ENCODE measurements at regions not wholly inside any gene's neighbourhood (a gene's known extent, or its start where the extent isn't known, plus 50 kb on each side); places are given as distances from the start of the nearest gene placed in this dataset.

DNA sequence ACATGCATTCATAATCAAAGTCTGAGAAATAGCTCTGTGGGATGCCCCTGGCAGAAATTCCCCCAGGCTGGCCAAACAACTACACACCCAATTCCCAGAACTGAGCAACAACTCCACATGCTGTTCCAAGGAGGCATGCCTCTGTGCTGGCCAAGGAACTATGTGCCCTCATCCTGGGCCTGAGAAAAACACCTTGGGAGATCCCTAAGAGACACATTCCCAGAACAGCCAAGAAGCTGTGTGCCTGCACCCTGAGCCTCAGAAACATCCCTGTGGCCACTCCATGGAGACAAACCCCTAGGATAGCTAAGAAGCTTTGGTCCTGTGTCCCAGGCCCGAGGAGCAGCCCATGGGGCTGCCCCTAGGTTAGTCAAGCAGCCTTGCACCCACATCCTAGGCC lies 92.3 kb upstream of the MME start:
- Histone ChIP-seq H3K18ac (ENCODE audit: low read length) (no peak overlapping the region), H3K4me1 (ENCODE audit: control insufficient read depth in 2 of 2, insufficient read depth in 1 of 2, low read depth in 1 of 2, low read length in 2 of 2) (no peaks in the 10 kb centered on the region), H2BK120ac (ENCODE audit: low read depth, low read length) (no peak overlapping the region), H3K27me3 (ENCODE audit: control insufficient read depth in 3 of 3, insufficient read depth in 3 of 3, low read depth in 1 of 3, low read length in 3 of 3) (no peaks in the 10 kb centered on the region), H4K91ac (ENCODE audit: low read depth, low read length, poor library complexity) (no peak overlapping the region), H3K23ac (ENCODE audit: low read depth, low read length, poor library complexity) (no peak overlapping the region), H2AK5ac (ENCODE audit: low read depth, low read length) (no peak overlapping the region), H2BK15ac (ENCODE audit: low read length) (no peak overlapping the region), H3K79me1 (ENCODE audit: low read depth, low read length) (no peaks in the 10 kb centered on the region), H3K14ac (ENCODE audit: low read length) (no peak overlapping the region), H2BK5ac (ENCODE audit: low read length) (no peak overlapping the region), H3K27ac (replicated peaks; ENCODE audit: low read length) (no peak overlapping the region), H3K9ac (ENCODE audit: low read depth, low read length, poor library complexity) (no peak overlapping the region), H3K4ac (ENCODE audit: low read length) (no peak overlapping the region), H3K4me2 (ENCODE audit: insufficient read depth, low read length, poor library complexity, severe bottlenecking) (no peak overlapping the region), H2BK12ac (ENCODE audit: low read length) (no peak overlapping the region), H3K4me3 (ENCODE audit: low read length in 2 of 2) (no peak overlapping the region), H4K8ac (ENCODE audit: low read depth, low read length) (no peak overlapping the region), H2AFZ (ENCODE audit: low read length) (no peak overlapping the region), H3K36me3 (replicated peaks in 1 of 2; ENCODE audit: control insufficient read depth in 2 of 2, insufficient read depth in 2 of 2, low read length in 2 of 2) (no peaks in the 10 kb centered on the region), H3K9me3 (replicated peaks in 1 of 2; ENCODE audit: control insufficient read depth in 2 of 2, insufficient read depth in 1 of 2, low read depth in 1 of 2, low read length in 2 of 2) (no peaks in the 10 kb centered on the region)
- no CpG with 5 or more reads among the region's 1 CpG for WGBS, 2 donors (ENCODE audit: extremely low coverage in 2 of 2, insufficient read length in 2 of 2, insufficient replicate concordance in 1 of 2)
- no peak for DNase-seq (ENCODE audit: low spot score)

DNA sequence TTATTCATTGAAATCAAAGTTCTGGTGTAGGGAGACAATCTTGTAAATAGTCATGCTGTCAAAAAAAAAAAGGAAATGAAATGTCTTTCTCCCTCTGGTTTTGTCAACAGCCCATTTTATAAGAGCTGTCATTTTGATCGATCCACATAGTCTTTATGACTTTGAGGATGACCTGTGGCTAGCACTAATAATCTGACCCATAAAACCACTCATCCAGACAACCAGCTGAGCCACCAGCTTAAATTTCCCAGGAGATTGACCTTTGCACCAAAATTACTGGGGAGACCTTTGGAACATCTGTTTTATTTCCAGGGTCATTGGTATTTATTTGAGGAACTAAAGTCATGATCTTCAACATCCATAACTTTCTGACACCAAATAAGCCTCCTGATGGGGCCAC lies 98.5 kb upstream of the MME start:
- WGBS, 2 donors (ENCODE audit: extremely low coverage in 2 of 2, insufficient read length in 2 of 2, insufficient replicate concordance in 1 of 2), result no CpG with 5 or more reads among the region's 1 CpG
- no peak overlapping the region for H3K18ac ChIP-seq (ENCODE audit: low read length)
- no peaks in the 10 kb centered on the region for H3K36me3 ChIP-seq (replicated peaks in 1 of 2; ENCODE audit: control insufficient read depth in 2 of 2, insufficient read depth in 2 of 2, low read length in 2 of 2)
- H3K4me1 ChIP-seq (ENCODE audit: control insufficient read depth in 2 of 2, insufficient read depth in 1 of 2, low read depth in 1 of 2, low read length in 2 of 2), result no peaks in the 10 kb centered on the region
- no peak overlapping the region for H2BK5ac ChIP-seq (ENCODE audit: low read length)
- no peak overlapping the region for H3K14ac ChIP-seq (ENCODE audit: low read length)
- H2AK5ac ChIP-seq (ENCODE audit: low read depth, low read length), result no peak overlapping the region
- no peak overlapping the region for H3K4ac ChIP-seq (ENCODE audit: low read length)
- no peaks in the 10 kb centered on the region for H3K27me3 ChIP-seq (ENCODE audit: control insufficient read depth in 3 of 3, insufficient read depth in 3 of 3, low read depth in 1 of 3, low read length in 3 of 3)
- H3K4me2 ChIP-seq (ENCODE audit: insufficient read depth, low read length, poor library complexity, severe bottlenecking), result no peak overlapping the region
- no peak overlapping the region for H3K4me3 ChIP-seq (ENCODE audit: low read length in 2 of 2)
- no peak overlapping the region for H3K9ac ChIP-seq (ENCODE audit: low read depth, low read length, poor library complexity)
- no peak overlapping the region for H2BK120ac ChIP-seq (ENCODE audit: low read depth, low read length)
- no peak overlapping the region for H2AFZ ChIP-seq (ENCODE audit: low read length)
- DNase-seq (ENCODE audit: low spot score), result no peak
- H3K79me1 ChIP-seq (ENCODE audit: low read depth, low read length), result no peaks in the 10 kb centered on the region
- H3K27ac ChIP-seq (replicated peaks; ENCODE audit: low read length), result no peak overlapping the region
- no peak overlapping the region for H2BK12ac ChIP-seq (ENCODE audit: low read length)
- H4K91ac ChIP-seq (ENCODE audit: low read depth, low read length, poor library complexity), result no peak overlapping the region
- no peak overlapping the region for H2BK15ac ChIP-seq (ENCODE audit: low read length)
- no peaks in the 10 kb centered on the region for H3K9me3 ChIP-seq (replicated peaks in 1 of 2; ENCODE audit: control insufficient read depth in 2 of 2, insufficient read depth in 1 of 2, low read depth in 1 of 2, low read length in 2 of 2)
- no peak overlapping the region for H4K8ac ChIP-seq (ENCODE audit: low read depth, low read length)
- no peak overlapping the region for H3K23ac ChIP-seq (ENCODE audit: low read depth, low read length, poor library complexity)

DNA sequence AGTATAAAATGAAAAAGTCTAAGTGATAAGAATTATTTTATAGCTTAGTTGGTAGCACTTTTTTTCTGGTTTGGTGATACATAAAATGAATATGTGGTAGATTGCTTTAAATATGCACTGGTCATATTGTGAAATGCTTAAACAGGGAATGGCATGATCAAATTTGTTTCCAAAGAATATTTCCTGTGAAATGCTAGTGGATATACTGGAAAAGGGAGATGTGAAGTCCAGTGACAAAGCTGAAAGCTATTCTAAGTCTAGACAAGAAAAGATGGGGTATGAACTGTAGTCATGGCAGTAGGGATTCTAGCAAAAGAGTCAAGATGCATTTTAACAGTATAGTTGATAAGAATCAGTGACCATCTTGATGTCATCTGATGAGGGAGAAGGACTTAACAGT lies 98.9 kb upstream of the MME start:
- Histone ChIP-seq H3K9ac (ENCODE audit: low read depth, low read length, poor library complexity) (no peak overlapping the region), H3K4ac (ENCODE audit: low read length) (no peak overlapping the region), H3K23ac (ENCODE audit: low read depth, low read length, poor library complexity) (no peak overlapping the region), H3K4me2 (ENCODE audit: insufficient read depth, low read length, poor library complexity, severe bottlenecking) (no peak overlapping the region), H2BK15ac (ENCODE audit: low read length) (no peak overlapping the region), H2BK5ac (ENCODE audit: low read length) (no peak overlapping the region), H3K18ac (ENCODE audit: low read length) (no peak overlapping the region), H3K79me1 (ENCODE audit: low read depth, low read length) (no peaks in the 10 kb centered on the region), H3K9me3 (replicated peaks in 1 of 2; ENCODE audit: control insufficient read depth in 2 of 2, insufficient read depth in 1 of 2, low read depth in 1 of 2, low read length in 2 of 2) (no peaks in the 10 kb centered on the region), H3K36me3 (replicated peaks in 1 of 2; ENCODE audit: control insufficient read depth in 2 of 2, insufficient read depth in 2 of 2, low read length in 2 of 2) (no peaks in the 10 kb centered on the region), H2AK5ac (ENCODE audit: low read depth, low read length) (no peak overlapping the region), H3K4me3 (ENCODE audit: low read length in 2 of 2) (no peak overlapping the region), H4K91ac (ENCODE audit: low read depth, low read length, poor library complexity) (no peak overlapping the region), H3K27ac (replicated peaks; ENCODE audit: low read length) (no peak overlapping the region), H2AFZ (ENCODE audit: low read length) (no peak overlapping the region), H3K27me3 (ENCODE audit: control insufficient read depth in 3 of 3, insufficient read depth in 3 of 3, low read depth in 1 of 3, low read length in 3 of 3) (no peaks in the 10 kb centered on the region), H4K8ac (ENCODE audit: low read depth, low read length) (no peak overlapping the region), H2BK120ac (ENCODE audit: low read depth, low read length) (no peak overlapping the region), H3K14ac (ENCODE audit: low read length) (no peak overlapping the region), H3K4me1 (ENCODE audit: control insufficient read depth in 2 of 2, insufficient read depth in 1 of 2, low read depth in 1 of 2, low read length in 2 of 2) (no peaks in the 10 kb centered on the region), H2BK12ac (ENCODE audit: low read length) (no peak overlapping the region)
- no peak for DNase-seq (ENCODE audit: low spot score)

DNA sequence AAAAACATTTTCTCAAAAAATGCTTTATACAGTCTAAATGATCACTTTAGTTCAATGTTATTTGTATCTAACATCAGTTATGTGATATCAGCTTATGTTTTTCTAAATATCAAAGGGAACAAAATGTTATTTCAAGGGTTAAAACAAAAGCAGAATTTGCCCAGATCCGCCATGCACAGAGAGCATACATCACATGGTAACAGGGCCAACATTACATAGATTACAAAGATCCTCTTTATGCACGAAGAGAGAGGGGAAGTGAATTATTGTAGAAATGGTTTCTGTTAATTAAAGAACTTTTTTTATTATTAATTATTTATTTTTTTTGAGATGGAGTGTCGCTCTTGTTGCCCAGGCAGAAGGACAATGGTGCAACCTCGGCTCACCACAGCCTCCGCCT lies 100.8 kb upstream of the MME start:
- H2AK5ac ChIP-seq (ENCODE audit: low read depth, low read length), result no peak overlapping the region
- no peak overlapping the region for H2BK5ac ChIP-seq (ENCODE audit: low read length)
- DNase-seq (ENCODE audit: low spot score), result no peak
- H3K79me1 ChIP-seq (ENCODE audit: low read depth, low read length), result no peaks in the 10 kb centered on the region
- no peak overlapping the region for H2BK15ac ChIP-seq (ENCODE audit: low read length)
- no peak overlapping the region for H2BK120ac ChIP-seq (ENCODE audit: low read depth, low read length)
- H3K9ac ChIP-seq (ENCODE audit: low read depth, low read length, poor library complexity), result no peak overlapping the region
- no CpG with 5 or more reads among the region's 5 CpGs for WGBS, 2 donors (ENCODE audit: extremely low coverage in 2 of 2, insufficient read length in 2 of 2, insufficient replicate concordance in 1 of 2)
- H3K36me3 ChIP-seq (replicated peaks in 1 of 2; ENCODE audit: control insufficient read depth in 2 of 2, insufficient read depth in 2 of 2, low read length in 2 of 2), result no peaks in the 10 kb centered on the region
- H3K4me2 ChIP-seq (ENCODE audit: insufficient read depth, low read length, poor library complexity, severe bottlenecking), result no peak overlapping the region
- no peak overlapping the region for H3K14ac ChIP-seq (ENCODE audit: low read length)
- no peaks in the 10 kb centered on the region for H3K27me3 ChIP-seq (ENCODE audit: control insufficient read depth in 3 of 3, insufficient read depth in 3 of 3, low read depth in 1 of 3, low read length in 3 of 3)
- no peak overlapping the region for H3K4me3 ChIP-seq (ENCODE audit: low read length in 2 of 2)
- no peak overlapping the region for H3K4ac ChIP-seq (ENCODE audit: low read length)
- no peaks in the 10 kb centered on the region for H3K4me1 ChIP-seq (ENCODE audit: control insufficient read depth in 2 of 2, insufficient read depth in 1 of 2, low read depth in 1 of 2, low read length in 2 of 2)
- no peak overlapping the region for H3K27ac ChIP-seq (replicated peaks; ENCODE audit: low read length)
- H3K23ac ChIP-seq (ENCODE audit: low read depth, low read length, poor library complexity), result no peak overlapping the region
- H4K91ac ChIP-seq (ENCODE audit: low read depth, low read length, poor library complexity), result no peak overlapping the region
- no peak overlapping the region for H2AFZ ChIP-seq (ENCODE audit: low read length)
- H3K18ac ChIP-seq (ENCODE audit: low read length), result no peak overlapping the region
- no peaks in the 10 kb centered on the region for H3K9me3 ChIP-seq (replicated peaks in 1 of 2; ENCODE audit: control insufficient read depth in 2 of 2, insufficient read depth in 1 of 2, low read depth in 1 of 2, low read length in 2 of 2)
- no peak overlapping the region for H2BK12ac ChIP-seq (ENCODE audit: low read length)
- H4K8ac ChIP-seq (ENCODE audit: low read depth, low read length), result no peak overlapping the region
